ENCODE measurements at regions not wholly inside any gene's neighbourhood (a gene's known extent, or its start where the extent isn't known, plus 50 kb on each side); places are given as distances from the start of the nearest gene placed in this dataset.
A peak's percentile ranks its signal among the peaks of the same experiment; 100 is the strongest.

DNA sequence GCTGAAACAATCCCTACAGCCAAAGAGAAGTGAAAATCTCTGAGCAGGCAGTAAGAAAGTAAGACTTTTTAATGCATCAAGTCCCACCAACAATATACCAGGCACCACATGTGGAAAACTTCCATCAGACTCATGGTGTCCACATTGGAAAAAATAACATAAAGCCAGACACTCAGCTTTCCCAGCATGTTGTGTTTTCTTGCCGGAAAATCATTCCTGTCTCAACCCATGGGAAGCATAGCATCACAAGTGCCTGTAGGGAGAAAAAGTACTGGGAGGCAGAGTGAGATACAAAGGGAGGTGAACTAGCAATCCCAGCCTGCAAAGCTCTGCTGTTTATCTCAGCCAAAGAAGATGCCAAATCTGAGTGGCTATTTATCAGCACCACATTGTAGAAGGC, 868.9 kb downstream of the SI start:
- DNase-seq (ENCODE audit: low spot score) = no peak
- TF ChIP-seq, protein P1, sequence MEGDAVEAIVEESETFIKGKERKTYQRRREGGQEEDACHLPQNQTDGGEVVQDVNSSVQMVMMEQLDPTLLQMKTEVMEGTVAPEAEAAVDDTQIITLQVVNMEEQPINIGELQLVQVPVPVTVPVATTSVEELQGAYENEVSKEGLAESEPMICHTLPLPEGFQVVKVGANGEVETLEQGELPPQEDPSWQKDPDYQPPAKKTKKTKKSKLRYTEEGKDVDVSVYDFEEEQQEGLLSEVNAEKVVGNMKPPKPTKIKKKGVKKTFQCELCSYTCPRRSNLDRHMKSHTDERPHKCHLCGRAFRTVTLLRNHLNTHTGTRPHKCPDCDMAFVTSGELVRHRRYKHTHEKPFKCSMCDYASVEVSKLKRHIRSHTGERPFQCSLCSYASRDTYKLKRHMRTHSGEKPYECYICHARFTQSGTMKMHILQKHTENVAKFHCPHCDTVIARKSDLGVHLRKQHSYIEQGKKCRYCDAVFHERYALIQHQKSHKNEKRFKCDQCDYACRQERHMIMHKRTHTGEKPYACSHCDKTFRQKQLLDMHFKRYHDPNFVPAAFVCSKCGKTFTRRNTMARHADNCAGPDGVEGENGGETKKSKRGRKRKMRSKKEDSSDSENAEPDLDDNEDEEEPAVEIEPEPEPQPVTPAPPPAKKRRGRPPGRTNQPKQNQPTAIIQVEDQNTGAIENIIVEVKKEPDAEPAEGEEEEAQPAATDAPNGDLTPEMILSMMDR (IDR thresholded peaks at IDR 0.05; ENCODE audit: extremely low read depth, insufficient read depth, missing control alignments) = no peak

DNA sequence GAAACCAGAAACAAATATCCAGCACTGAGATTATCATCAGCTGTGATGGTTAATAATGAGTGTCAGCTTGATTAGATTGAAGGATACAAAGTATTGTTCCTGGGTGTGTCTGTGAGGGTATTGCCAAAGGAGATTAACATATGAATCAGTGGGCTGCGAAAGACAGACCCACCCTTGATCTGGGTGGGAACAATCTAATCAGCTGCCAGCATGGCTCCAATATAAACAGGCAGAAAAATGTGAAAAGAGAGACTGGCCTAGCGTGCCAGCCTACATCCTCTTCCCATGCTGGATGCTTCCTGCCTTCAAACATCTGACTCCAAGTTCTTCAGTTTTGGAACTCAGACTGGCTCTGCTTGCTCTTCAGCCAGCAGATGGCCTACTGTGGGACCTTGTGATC, 869.5 kb downstream of the SI start:
- DNase-seq (ENCODE audit: low spot score) = no peak
- TF ChIP-seq, protein P1 (IDR thresholded peaks at IDR 0.05; ENCODE audit: extremely low read depth, insufficient read depth, missing control alignments) = no peak
- in situ Hi-C loops (cut with MboI; ENCODE audit: low pct_unique_long_range_greater_than_20kb, low sequenced_read_pairs, unreplicated experiment) = no loop called here

More for the DNA sequence above, 868.9 kb downstream of the SI start:
- in situ Hi-C loops (cut with MboI; ENCODE audit: low pct_unique_long_range_greater_than_20kb, low sequenced_read_pairs, unreplicated experiment) = no loop called here

DNA sequence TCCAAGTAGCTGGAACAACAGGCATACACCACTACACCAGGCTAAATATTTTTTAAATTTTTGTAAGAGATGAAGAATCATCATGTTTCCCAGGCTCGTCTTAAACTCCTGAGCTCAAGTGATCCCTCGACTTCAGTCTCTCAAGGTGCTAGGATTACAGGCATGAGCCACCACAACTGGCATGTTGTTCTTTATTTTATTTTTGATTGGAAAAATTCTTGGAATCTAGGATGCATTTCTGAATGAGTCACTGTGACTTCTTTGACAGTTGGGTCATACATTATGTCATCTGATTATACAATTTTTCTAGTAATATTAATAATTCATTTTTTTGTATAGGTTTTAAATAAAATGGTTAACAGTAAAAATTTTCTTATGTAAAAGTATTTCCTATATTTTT, 870.2 kb downstream of the SI start:
- DNase-seq (ENCODE audit: low spot score) = no peak
- TF ChIP-seq, protein P1 (IDR thresholded peaks at IDR 0.05; ENCODE audit: extremely low read depth, insufficient read depth, missing control alignments) = no peak
- in situ Hi-C loops (cut with MboI; ENCODE audit: low pct_unique_long_range_greater_than_20kb, low sequenced_read_pairs, unreplicated experiment) = no loop called here

DNA sequence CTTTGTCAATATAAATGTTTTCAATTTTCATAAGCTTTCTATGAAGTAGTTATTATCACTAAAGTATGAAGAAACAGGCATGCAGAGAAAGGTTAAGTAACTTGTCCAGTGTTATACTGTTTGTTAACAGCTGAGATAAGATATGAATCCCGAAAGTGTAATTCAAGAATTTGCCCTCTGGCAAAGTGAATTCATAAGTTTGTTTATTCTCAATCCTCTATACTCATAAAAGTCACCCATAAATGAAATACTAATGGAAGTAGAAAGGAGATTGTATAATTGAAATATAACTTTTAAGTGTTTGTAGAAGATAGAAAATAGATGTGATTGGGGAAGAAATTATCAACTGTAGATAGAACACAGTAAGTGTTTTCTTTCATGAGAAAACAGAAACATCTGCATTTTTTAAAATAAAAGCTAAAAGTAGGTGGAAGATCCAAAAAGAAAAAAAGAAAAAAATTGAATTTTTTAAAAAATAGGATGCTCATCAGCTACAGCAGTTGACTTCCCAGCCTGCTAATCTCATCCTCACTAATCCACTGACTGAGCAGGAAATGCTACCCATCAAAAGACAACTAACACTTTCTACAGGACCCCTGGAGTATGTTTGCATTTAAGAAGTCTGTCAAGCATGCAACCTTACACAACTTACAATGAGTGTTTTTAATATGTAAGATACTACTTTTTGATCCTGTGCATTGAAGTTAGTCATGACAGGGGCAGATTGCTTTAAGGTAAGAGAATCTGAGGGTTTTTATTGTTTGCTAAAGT, 878.1 kb downstream of the SI start:
- in situ Hi-C loops (cut with MboI; ENCODE audit: low pct_unique_long_range_greater_than_20kb, low sequenced_read_pairs, unreplicated experiment) = no loop called here
- no peak for DNase-seq (ENCODE audit: low spot score)
- TF ChIP-seq, protein P1 (IDR thresholded peaks at IDR 0.05; ENCODE audit: extremely low read depth, insufficient read depth, missing control alignments) = no peak

DNA sequence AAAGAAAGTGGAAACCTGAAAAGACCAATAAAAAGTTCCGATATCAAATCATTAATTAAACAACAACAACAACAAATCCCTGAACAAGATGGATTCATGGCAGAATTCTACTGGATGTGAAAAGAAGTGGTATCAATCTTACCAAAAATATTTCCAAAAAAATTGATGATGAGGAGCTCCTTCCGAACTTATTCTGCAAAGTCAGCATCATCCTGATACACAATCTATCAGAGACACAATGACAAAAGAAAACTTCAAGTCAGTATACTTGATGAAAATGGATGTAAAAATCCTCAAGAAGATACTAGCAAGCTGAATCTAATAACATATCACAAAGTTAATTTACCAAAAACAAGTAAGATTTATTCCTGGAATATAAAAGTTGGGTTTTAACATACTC, 881.8 kb downstream of the SI start:
- in situ Hi-C loops (cut with MboI; ENCODE audit: low pct_unique_long_range_greater_than_20kb, low sequenced_read_pairs, unreplicated experiment) = no loop called here
- TF ChIP-seq, protein P1 (IDR thresholded peaks at IDR 0.05; ENCODE audit: extremely low read depth, insufficient read depth, missing control alignments) = no peak
- DNase-seq (ENCODE audit: low spot score) = no peak

DNA sequence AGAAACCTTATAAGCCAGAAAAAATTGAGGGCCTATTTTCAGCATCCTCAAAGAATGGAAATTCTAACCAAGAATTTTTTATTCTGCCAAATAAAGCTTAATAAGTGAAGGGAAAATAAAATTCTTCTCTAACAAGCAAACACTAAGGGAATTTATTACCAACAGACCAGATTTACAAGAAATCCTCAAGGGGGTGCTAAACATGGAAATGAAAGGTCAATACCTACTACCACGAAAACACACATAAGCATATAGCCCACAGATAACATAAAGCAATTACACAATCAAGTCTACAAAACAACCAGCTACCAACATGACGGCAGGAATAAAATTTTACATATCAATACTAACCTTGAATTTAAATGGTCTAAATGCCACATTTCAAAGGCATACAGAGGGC, 883.5 kb downstream of the SI start:
- in situ Hi-C loops (cut with MboI; ENCODE audit: low pct_unique_long_range_greater_than_20kb, low sequenced_read_pairs, unreplicated experiment) = no loop called here
- TF ChIP-seq, protein P1 (IDR thresholded peaks at IDR 0.05; ENCODE audit: extremely low read depth, insufficient read depth, missing control alignments) = peak; percentile 16
- no peak for DNase-seq (ENCODE audit: low spot score)

Data from GM13977 (cell line).